ENCODE measurements at regions not wholly inside any gene's neighbourhood (a gene's known extent, or its start where the extent isn't known, plus 50 kb on each side); places are given as distances from the start of the nearest gene placed in this dataset.
A peak's percentile ranks its signal among the peaks of the same experiment; 100 is the strongest.

DNA sequence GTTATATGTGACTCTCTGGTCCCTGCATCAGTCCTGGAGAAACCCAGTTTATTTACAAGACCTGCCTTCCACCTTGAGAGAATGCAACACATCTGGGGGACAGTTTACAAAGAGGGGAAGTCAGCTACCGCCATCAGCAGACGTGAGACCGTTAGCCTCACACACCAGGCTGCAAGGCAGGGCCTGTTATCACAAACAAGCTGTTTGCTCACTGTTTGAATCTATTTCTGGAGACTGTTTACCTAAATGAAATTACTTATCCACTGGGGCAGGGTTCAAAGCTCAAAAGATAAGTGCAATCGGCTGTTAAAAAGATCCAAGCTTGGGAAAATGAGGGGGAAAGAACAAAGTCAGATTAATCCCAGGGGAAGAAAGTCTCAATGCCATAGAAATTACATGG lies 134.4 kb downstream of the ZNF281 start (continued):
- TF ChIP-seq, protein P1, sequence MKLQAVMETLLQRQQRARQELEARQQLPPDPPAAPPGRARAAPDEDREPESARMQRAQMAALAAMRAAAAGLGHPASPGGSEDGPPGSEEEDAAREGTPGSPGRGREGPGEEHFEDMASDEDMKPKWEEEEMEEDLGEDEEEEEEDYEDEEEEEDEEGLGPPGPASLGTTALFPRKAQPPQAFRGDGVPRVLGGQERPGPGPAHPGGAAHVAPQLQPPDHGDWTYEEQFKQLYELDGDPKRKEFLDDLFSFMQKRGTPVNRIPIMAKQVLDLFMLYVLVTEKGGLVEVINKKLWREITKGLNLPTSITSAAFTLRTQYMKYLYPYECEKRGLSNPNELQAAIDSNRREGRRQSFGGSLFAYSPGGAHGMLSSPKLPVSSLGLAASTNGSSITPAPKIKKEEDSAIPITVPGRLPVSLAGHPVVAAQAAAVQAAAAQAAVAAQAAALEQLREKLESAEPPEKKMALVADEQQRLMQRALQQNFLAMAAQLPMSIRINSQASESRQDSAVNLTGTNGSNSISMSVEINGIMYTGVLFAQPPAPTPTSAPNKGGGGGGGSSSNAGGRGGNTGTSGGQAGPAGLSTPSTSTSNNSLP (IDR thresholded peaks at IDR 0.05; ENCODE audit: low read depth, low read length): peak; percentile 40; the same call in 1 of the 2 replicates
- TF ChIP-seq ELF3 (CRISPR knock-in tag; IDR thresholded peaks at IDR 0.05): 0 out of 2 replicates have a peak, but pooled peaks have one; percentile 33
- no peak for TF ChIP-seq NFATC3 (CRISPR knock-in tag; IDR thresholded peaks at IDR 0.05)
- TF ChIP-seq, protein P2, sequence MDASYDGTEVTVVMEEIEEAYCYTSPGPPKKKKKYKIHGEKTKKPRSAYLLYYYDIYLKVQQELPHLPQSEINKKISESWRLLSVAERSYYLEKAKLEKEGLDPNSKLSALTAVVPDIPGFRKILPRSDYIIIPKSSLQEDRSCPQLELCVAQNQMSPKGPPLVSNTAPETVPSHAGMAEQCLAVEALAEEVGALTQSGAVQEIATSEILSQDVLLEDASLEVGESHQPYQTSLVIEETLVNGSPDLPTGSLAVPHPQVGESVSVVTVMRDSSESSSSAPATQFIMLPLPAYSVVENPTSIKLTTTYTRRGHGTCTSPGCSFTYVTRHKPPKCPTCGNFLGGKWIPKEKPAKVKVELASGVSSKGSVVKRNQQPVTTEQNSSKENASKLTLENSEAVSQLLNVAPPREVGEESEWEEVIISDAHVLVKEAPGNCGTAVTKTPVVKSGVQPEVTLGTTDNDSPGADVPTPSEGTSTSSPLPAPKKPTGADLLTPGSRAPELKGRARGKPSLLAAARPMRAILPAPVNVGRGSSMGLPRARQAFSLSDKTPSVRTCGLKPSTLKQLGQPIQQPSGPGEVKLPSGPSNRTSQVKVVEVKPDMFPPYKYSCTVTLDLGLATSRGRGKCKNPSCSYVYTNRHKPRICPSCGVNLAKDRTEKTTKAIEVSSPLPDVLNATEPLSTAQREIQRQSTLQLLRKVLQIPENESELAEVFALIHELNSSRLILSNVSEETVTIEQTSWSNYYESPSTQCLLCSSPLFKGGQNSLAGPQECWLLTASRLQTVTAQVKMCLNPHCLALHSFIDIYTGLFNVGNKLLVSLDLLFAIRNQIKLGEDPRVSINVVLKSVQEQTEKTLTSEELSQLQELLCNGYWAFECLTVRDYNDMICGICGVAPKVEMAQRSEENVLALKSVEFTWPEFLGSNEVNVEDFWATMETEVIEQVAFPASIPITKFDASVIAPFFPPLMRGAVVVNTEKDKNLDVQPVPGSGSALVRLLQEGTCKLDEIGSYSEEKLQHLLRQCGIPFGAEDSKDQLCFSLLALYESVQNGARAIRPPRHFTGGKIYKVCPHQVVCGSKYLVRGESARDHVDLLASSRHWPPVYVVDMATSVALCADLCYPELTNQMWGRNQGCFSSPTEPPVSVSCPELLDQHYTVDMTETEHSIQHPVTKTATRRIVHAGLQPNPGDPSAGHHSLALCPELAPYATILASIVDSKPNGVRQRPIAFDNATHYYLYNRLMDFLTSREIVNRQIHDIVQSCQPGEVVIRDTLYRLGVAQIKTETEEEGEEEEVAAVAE (CRISPR knock-in tag; IDR thresholded peaks at IDR 0.05; ENCODE audit: borderline replicate concordance): no peak
- TF ChIP-seq, protein P3, sequence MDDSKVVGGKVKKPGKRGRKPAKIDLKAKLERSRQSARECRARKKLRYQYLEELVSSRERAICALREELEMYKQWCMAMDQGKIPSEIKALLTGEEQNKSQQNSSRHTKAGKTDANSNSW (CRISPR knock-in tag; IDR thresholded peaks at IDR 0.05; ENCODE audit: borderline replicate concordance): no peak
- no peak for TF ChIP-seq TP53 (CRISPR knock-in tag; conservative IDR thresholded peaks at IDR 0.05)
- no peak for TF ChIP-seq ZNF337 (CRISPR knock-in tag; IDR thresholded peaks at IDR 0.05; ENCODE audit: borderline replicate concordance, low read depth)
- TF ChIP-seq, protein P4, sequence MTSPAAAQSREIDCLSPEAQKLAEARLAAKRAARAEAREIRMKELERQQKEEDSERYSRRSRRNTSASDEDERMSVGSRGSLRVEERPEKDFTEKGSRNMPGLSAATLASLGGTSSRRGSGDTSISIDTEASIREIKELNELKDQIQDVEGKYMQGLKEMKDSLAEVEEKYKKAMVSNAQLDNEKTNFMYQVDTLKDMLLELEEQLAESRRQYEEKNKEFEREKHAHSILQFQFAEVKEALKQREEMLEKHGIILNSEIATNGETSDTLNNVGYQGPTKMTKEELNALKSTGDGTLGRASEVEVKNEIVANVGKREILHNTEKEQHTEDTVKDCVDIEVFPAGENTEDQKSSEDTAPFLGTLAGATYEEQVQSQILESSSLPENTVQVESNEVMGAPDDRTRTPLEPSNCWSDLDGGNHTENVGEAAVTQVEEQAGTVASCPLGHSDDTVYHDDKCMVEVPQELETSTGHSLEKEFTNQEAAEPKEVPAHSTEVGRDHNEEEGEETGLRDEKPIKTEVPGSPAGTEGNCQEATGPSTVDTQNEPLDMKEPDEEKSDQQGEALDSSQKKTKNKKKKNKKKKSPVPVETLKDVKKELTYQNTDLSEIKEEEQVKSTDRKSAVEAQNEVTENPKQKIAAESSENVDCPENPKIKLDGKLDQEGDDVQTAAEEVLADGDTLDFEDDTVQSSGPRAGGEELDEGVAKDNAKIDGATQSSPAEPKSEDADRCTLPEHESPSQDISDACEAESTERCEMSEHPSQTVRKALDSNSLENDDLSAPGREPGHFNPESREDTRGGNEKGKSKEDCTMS (CRISPR knock-in tag; conservative IDR thresholded peaks at IDR 0.05): no peak
- TF ChIP-seq, protein P5, sequence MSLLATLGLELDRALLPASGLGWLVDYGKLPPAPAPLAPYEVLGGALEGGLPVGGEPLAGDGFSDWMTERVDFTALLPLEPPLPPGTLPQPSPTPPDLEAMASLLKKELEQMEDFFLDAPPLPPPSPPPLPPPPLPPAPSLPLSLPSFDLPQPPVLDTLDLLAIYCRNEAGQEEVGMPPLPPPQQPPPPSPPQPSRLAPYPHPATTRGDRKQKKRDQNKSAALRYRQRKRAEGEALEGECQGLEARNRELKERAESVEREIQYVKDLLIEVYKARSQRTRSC (CRISPR knock-in tag; IDR thresholded peaks at IDR 0.05; ENCODE audit: low read depth): no peak
- TF ChIP-seq, protein P6, sequence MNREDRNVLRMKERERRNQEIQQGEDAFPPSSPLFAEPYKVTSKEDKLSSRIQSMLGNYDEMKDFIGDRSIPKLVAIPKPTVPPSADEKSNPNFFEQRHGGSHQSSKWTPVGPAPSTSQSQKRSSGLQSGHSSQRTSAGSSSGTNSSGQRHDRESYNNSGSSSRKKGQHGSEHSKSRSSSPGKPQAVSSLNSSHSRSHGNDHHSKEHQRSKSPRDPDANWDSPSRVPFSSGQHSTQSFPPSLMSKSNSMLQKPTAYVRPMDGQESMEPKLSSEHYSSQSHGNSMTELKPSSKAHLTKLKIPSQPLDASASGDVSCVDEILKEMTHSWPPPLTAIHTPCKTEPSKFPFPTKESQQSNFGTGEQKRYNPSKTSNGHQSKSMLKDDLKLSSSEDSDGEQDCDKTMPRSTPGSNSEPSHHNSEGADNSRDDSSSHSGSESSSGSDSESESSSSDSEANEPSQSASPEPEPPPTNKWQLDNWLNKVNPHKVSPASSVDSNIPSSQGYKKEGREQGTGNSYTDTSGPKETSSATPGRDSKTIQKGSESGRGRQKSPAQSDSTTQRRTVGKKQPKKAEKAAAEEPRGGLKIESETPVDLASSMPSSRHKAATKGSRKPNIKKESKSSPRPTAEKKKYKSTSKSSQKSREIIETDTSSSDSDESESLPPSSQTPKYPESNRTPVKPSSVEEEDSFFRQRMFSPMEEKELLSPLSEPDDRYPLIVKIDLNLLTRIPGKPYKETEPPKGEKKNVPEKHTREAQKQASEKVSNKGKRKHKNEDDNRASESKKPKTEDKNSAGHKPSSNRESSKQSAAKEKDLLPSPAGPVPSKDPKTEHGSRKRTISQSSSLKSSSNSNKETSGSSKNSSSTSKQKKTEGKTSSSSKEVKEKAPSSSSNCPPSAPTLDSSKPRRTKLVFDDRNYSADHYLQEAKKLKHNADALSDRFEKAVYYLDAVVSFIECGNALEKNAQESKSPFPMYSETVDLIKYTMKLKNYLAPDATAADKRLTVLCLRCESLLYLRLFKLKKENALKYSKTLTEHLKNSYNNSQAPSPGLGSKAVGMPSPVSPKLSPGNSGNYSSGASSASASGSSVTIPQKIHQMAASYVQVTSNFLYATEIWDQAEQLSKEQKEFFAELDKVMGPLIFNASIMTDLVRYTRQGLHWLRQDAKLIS (CRISPR knock-in tag; IDR thresholded peaks at IDR 0.05): no peak
- TF ChIP-seq MED13 (CRISPR knock-in tag; IDR thresholded peaks at IDR 0.05): no peak
- TF ChIP-seq KDM2A (CRISPR knock-in tag; IDR thresholded peaks at IDR 0.05; ENCODE audit: borderline replicate concordance, low read depth): no peak
- no peak for TF ChIP-seq ZNF501 (CRISPR knock-in tag; IDR thresholded peaks at IDR 0.05)
- TF ChIP-seq, protein P7, sequence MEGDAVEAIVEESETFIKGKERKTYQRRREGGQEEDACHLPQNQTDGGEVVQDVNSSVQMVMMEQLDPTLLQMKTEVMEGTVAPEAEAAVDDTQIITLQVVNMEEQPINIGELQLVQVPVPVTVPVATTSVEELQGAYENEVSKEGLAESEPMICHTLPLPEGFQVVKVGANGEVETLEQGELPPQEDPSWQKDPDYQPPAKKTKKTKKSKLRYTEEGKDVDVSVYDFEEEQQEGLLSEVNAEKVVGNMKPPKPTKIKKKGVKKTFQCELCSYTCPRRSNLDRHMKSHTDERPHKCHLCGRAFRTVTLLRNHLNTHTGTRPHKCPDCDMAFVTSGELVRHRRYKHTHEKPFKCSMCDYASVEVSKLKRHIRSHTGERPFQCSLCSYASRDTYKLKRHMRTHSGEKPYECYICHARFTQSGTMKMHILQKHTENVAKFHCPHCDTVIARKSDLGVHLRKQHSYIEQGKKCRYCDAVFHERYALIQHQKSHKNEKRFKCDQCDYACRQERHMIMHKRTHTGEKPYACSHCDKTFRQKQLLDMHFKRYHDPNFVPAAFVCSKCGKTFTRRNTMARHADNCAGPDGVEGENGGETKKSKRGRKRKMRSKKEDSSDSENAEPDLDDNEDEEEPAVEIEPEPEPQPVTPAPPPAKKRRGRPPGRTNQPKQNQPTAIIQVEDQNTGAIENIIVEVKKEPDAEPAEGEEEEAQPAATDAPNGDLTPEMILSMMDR (CRISPR knock-in tag; IDR thresholded peaks at IDR 0.05): peak; percentile 38; the same call in 1 of the 2 replicates

Measured in HepG2 (cell line).